Vagina (tissue), 2 donors: ENCODE measurements at regions not wholly inside any gene's neighbourhood (a gene's known extent, or its start where the extent isn't known, plus 50 kb on each side); places are given as distances from the start of the nearest gene placed in this dataset.
"Not testable (repeated sequence)": the region's sequence is repeated elsewhere in the genome, so short reads cannot be mapped to it uniquely, and the experiment has no call there.

Source experiments
- DNase-seq, 2 donors: peaks; one replicate each; pipeline ENCODE4 v3.0.0-alpha.2; 2017; ENCODE audit errors: extremely low spot score in 2 of 2
- H3K27ac ChIP-seq: fragments of 200-600 bp; sonication (generic); one replicate; pipeline ENCODE4 v1.5.1; 2019
- H3K27me3 ChIP-seq: fragments of 200-600 bp; sonication (generic); one replicate; pipeline ENCODE4 v1.5.1; 2019
- H3K36me3 ChIP-seq, 2 donors: fragments of 200-600 bp; sonication (generic); one replicate each; pipeline ENCODE4 v1.5.1; 2017 to 2019
- H3K4me1 ChIP-seq: fragments of 200-600 bp; sonication (generic); one replicate; pipeline ENCODE4 v1.5.1; 2019
- H3K4me3 ChIP-seq, 2 donors: fragments of 200-600 bp; sonication (generic); 1 replicate in 1 of 2; 2 replicates in 1 of 2; pipeline ENCODE4 v1.5.1; 2016 to 2019
- H3K9me3 ChIP-seq: fragments of 200-600 bp; sonication (generic); one replicate; pipeline ENCODE4 v1.5.1; 2019
- CTCF ChIP-seq, 3 experiments: fragments of 450-650 bp in 2 of 3; fragments of 200-600 bp in 1 of 3; sonication (generic) in 1 of 3; IDR thresholded peaks; one replicate each; pipeline ENCODE4 v1.5.1; 2017 to 2019; ENCODE audit warnings: antibody characterized with exemption in 3 of 3, mild to moderate bottlenecking in 2 of 3, moderate library complexity in 2 of 3
- POLR2A ChIP-seq, 2 donors: fragments of 450-650 bp; IDR thresholded peaks; one replicate each; pipeline ENCODE4 v1.6.1; 2017; ENCODE audit warnings: antibody characterized with exemption in 2 of 2, mild to moderate bottlenecking in 2 of 2, moderate library complexity in 2 of 2
- POLR2AphosphoS5 ChIP-seq, 2 donors: sonication (generic); formaldehyde crosslinking; IDR thresholded peaks; one replicate each; pipeline ENCODE4 v1.9.0; 2017; ENCODE audit warnings: antibody characterized with exemption in 2 of 2, mild to moderate bottlenecking in 2 of 2, low read depth in 1 of 2; ENCODE audit not compliant: insufficient read depth in 1 of 2
- intact Hi-C: fragments of 100-400 bp; cut with DNase I; formaldehyde crosslinking; loops from one replicate; pipeline ENCODE4 v1.15.1; 2023

- Histone ChIP-seq H3K4me3 (no peak overlapping the region), H3K36me3 (no peaks in the 10 kb centered on the region), H3K4me1 (no peaks in the 10 kb centered on the region), H3K9me3 (no peaks in the 10 kb centered on the region), H3K27me3 (no peaks in the 10 kb centered on the region), H3K27ac (no peak overlapping the region)
- no peak for DNase-seq
- TF ChIP-seq POLR2AphosphoS5 (IDR thresholded peaks at IDR 0.05; ENCODE audit: insufficient read depth in 1 of 2, low read depth in 1 of 2) (no peak), CTCF (IDR thresholded peaks at IDR 0.05) (no peak), POLR2A (IDR thresholded peaks at IDR 0.05) (no peak)
- intact Hi-C loops: no loop called here
These were observed 180.2 kb downstream of the SEMA6D start for GRCh38 chr15:47897525-47897924.

GRCh38 chr15:47900751-47901150, 183.4 kb downstream of the SEMA6D start:
- no peaks in the 10 kb centered on the region for H3K9me3 ChIP-seq
- intact Hi-C loops: no loop called here
- H3K36me3 ChIP-seq: no peaks in the 10 kb centered on the region
- H3K27ac ChIP-seq: no peak overlapping the region
- H3K27me3 ChIP-seq: no peaks in the 10 kb centered on the region
- no peak overlapping the region for H3K4me3 ChIP-seq
- TF ChIP-seq POLR2A (IDR thresholded peaks at IDR 0.05) (no peak), POLR2AphosphoS5 (IDR thresholded peaks at IDR 0.05; ENCODE audit: insufficient read depth in 1 of 2, low read depth in 1 of 2) (no peak), CTCF (IDR thresholded peaks at IDR 0.05) (no peak)
- no peaks in the 10 kb centered on the region for H3K4me1 ChIP-seq
- DNase-seq: no peak

GRCh38 chr15:47903368-47903767, 186.1 kb downstream of the SEMA6D start:
- no peak for TF ChIP-seq CTCF (IDR thresholded peaks at IDR 0.05)
- no peak for TF ChIP-seq POLR2AphosphoS5 (IDR thresholded peaks at IDR 0.05; ENCODE audit: insufficient read depth in 1 of 2, low read depth in 1 of 2)
- TF ChIP-seq POLR2A (IDR thresholded peaks at IDR 0.05): no peak
- H3K9me3 ChIP-seq: no peaks in the 10 kb centered on the region
- no peak overlapping the region for H3K4me3 ChIP-seq
- no peak overlapping the region for H3K27ac ChIP-seq
- no peak for DNase-seq
- no peaks in the 10 kb centered on the region for H3K36me3 ChIP-seq
- H3K4me1 ChIP-seq: no peaks in the 10 kb centered on the region
- intact Hi-C loops: no loop called here
- H3K27me3 ChIP-seq: no peaks in the 10 kb centered on the region

GRCh38 chr15:47908486-47908885, 191.2 kb downstream of the SEMA6D start:
- intact Hi-C loops: no loop called here
- Histone ChIP-seq H3K9me3 (no peaks in the 10 kb centered on the region), H3K4me3 (no peak overlapping the region), H3K4me1 (peaks cover 8% of the 10 kb centered on the region), H3K27me3 (no peaks in the 10 kb centered on the region), H3K27ac (no peak overlapping the region), H3K36me3 (no peaks in the 10 kb centered on the region)
- no peak for TF ChIP-seq CTCF (IDR thresholded peaks at IDR 0.05)
- TF ChIP-seq POLR2A (IDR thresholded peaks at IDR 0.05): no peak
- no peak for TF ChIP-seq POLR2AphosphoS5 (IDR thresholded peaks at IDR 0.05; ENCODE audit: insufficient read depth in 1 of 2, low read depth in 1 of 2)
- no peak for DNase-seq

- Histone ChIP-seq H3K4me1 (peaks cover 8% of the 10 kb centered on the region), H3K27me3 (no peaks in the 10 kb centered on the region)
These were observed 191.8 kb downstream of the SEMA6D start for GRCh38 chr15:47908950-47909670.

GRCh38 chr15:47912910-47913309, 195.6 kb downstream of the SEMA6D start:
- H3K36me3 ChIP-seq, H3K4me3 ChIP-seq, H3K27ac ChIP-seq, H3K9me3 ChIP-seq, H3K4me1 ChIP-seq, intact Hi-C loops, H3K27me3 ChIP-seq, DNase-seq: not testable (repeated sequence)

More at GRCh38 chr15:47908950-47909670, 191.8 kb downstream of the SEMA6D start:
- no peak for DNase-seq
- no peak overlapping the region for H3K27ac ChIP-seq
- no peak overlapping the region for H3K4me3 ChIP-seq
- no peaks in the 10 kb centered on the region for H3K9me3 ChIP-seq
- H3K36me3 ChIP-seq: no peaks in the 10 kb centered on the region
- intact Hi-C loops: no loop called here
- TF ChIP-seq POLR2A (IDR thresholded peaks at IDR 0.05): no peak
- no peak for TF ChIP-seq POLR2AphosphoS5 (IDR thresholded peaks at IDR 0.05; ENCODE audit: insufficient read depth in 1 of 2, low read depth in 1 of 2)
- no peak for TF ChIP-seq CTCF (IDR thresholded peaks at IDR 0.05)
